ENCODE measurements at regions not wholly inside any gene's neighbourhood (a gene's known extent, or its start where the extent isn't known, plus 50 kb on each side); places are given as distances from the start of the nearest gene placed in this dataset.

- no peak for DNase-seq (ENCODE audit: low read depth in 1 of 2, low spot score in 2 of 2)
- no peaks in the 10 kb centered on the region for H3K27me3 ChIP-seq (replicated peaks in 1 of 4; ENCODE audit: control insufficient read depth in 3 of 4, extremely low read depth in 1 of 4, insufficient read depth in 3 of 4, low read length in 3 of 4)
- H3K56ac ChIP-seq (replicated peaks; ENCODE audit: insufficient read length, low read depth, low read length), result no peak overlapping the region
- no peak overlapping the region for H3K27ac ChIP-seq (ENCODE audit: low read depth, low read length)
- H4K20me1 ChIP-seq (replicated peaks in 1 of 2; ENCODE audit: control insufficient read depth in 1 of 2, insufficient read depth in 2 of 2, low read length in 2 of 2), result no peaks in the 10 kb centered on the region
- H2BK15ac ChIP-seq (ENCODE audit: low read length), result no peak overlapping the region
- H3K79me1 ChIP-seq (ENCODE audit: low read depth, low read length), result no peaks in the 10 kb centered on the region
- no peak overlapping the region for H4K8ac ChIP-seq (ENCODE audit: extremely low read depth, insufficient read depth, low read length)
- H3K36me3 ChIP-seq (ENCODE audit: control insufficient read depth in 2 of 4, insufficient read depth in 4 of 4, low read length in 3 of 4), result no peaks in the 10 kb centered on the region
- H3K4me1 ChIP-seq (replicated peaks in 1 of 4; ENCODE audit: control insufficient read depth in 3 of 4, insufficient read depth in 4 of 4, low read length in 3 of 4), result no peaks in the 10 kb centered on the region
- FAIRE-seq, result no peak
- no peak overlapping the region for H3K4me3 ChIP-seq (ENCODE audit: extremely low read depth in 1 of 4, insufficient read depth in 2 of 4, low read depth in 3 of 4, low read length in 4 of 4)
- 96% methylated on average over 9 of the region's 9 CpGs; no CpG with 5 or more reads in 1 of the 2 experiments for WGBS, 2 experiments (ENCODE audit: extremely low coverage in 1 of 2, insufficient coverage in 1 of 2, insufficient read length in 1 of 2, insufficient replicate concordance in 2 of 2, low coverage in 1 of 2, low lambda C conversion rate in 2 of 2, missing lambda C conversion rate in 1 of 2)
- H2BK5ac ChIP-seq (ENCODE audit: low read depth, low read length), result no peak overlapping the region
- no peak overlapping the region for H4K91ac ChIP-seq (replicated peaks; ENCODE audit: insufficient read length, low read length)
- H4K5ac ChIP-seq (ENCODE audit: insufficient read length, low read depth, low read length), result no peak overlapping the region
- no peak overlapping the region for H3K23ac ChIP-seq (ENCODE audit: insufficient read length)
- ChIA-PET POLR2A (ENCODE audit: partially characterized antibody) (no interaction called here), CTCF (ENCODE audit: partially characterized antibody) (interaction anchor here (0.6 to 1.2 kb wide), 2 partner anchors 39 to 207 kb away, joined by 3 to 5 read pairs; no protein-coding TSS in a partner anchor)
- H2BK20ac ChIP-seq (ENCODE audit: low read length), result no peak overlapping the region
- H3K9ac ChIP-seq (replicated peaks in 1 of 4; ENCODE audit: extremely low read depth in 1 of 4, low read depth in 3 of 4, low read length in 3 of 4), result no peak overlapping the region
- no peak overlapping the region for H2AK5ac ChIP-seq (ENCODE audit: low read depth, low read length)
- H3K18ac ChIP-seq (ENCODE audit: extremely low read depth, low read length), result no peak overlapping the region
- no peak overlapping the region for H3K14ac ChIP-seq (ENCODE audit: insufficient read length)
- H3K9me3 ChIP-seq (ENCODE audit: insufficient read depth in 2 of 2, low read depth in 1 of 2, low read length in 1 of 2), result no peaks in the 10 kb centered on the region
- H2AFZ ChIP-seq (ENCODE audit: low read length), result no peak overlapping the region
- H2BK12ac ChIP-seq (ENCODE audit: low read depth, low read length), result no peak overlapping the region
- H3K4me2 ChIP-seq (ENCODE audit: insufficient read depth in 1 of 2, low read depth in 2 of 2, low read length in 2 of 2), result no peak overlapping the region
- H3K79me2 ChIP-seq (ENCODE audit: control insufficient read depth in 1 of 2, insufficient read depth in 2 of 2, low read length in 2 of 2), result no peaks in the 10 kb centered on the region
- no peaks in the 10 kb centered on the region for H3K23me2 ChIP-seq (ENCODE audit: low read depth, low read length)
- H2BK120ac ChIP-seq (replicated peaks; ENCODE audit: low read depth, low read length), result no peak overlapping the region
- TF ChIP-seq RNF2 (IDR thresholded peaks at IDR 0.05; ENCODE audit: borderline replicate concordance, low read depth, low read length, missing control alignments, poor library complexity, severe bottlenecking) (no peak), EZH2 (IDR thresholded peaks at IDR 0.05; ENCODE audit: low read depth, low read length, severe bottlenecking) (no peak)
- no peak overlapping the region for H3K4ac ChIP-seq (replicated peaks; ENCODE audit: insufficient read length, low read depth, low read length)
Observed at GRCh38 chr2:142827170-142827569, 50.3 kb upstream of the KYNU start.

Measured in H1 (cell line).